SK-N-SH (cell line): ENCODE measurements at regions not wholly inside any gene's neighbourhood (a gene's known extent, or its start where the extent isn't known, plus 50 kb on each side); places are given as distances from the start of the nearest gene placed in this dataset.

Experiments used
- CTCF ChIA-PET: fragments of 300-600, 350-600 bp; formaldehyde crosslinking; extraction: SDS; loops from one replicate; lab custom pipeline; 2021; lab: Yijun Ruan, JAX
- POLR2A ChIA-PET: fragments of 350-600 bp; sonication (Branson Sonifier 250); formaldehyde crosslinking; extraction: SDS; loops from one replicate; lab custom pipeline; 2020; ENCODE audit warnings: antibody characterized with exemption, inconsistent platforms; lab: Yijun Ruan, JAX
- DNase-seq: peaks from one replicate; pipeline ENCODE4 v3.0.0; 2012
- H2AFZ ChIP-seq: fragments of 200-600 bp; sonication (generic); 2 replicates; pipeline ENCODE4 v1.8.1; 2016; ENCODE audit warnings: antibody characterized with exemption, mild to moderate bottlenecking, low read depth
- H3F3A ChIP-seq: fragments of 200-600 bp; sonication (generic); replicated peaks from 2 replicates; pipeline ENCODE3; 2016; ENCODE audit warnings: antibody characterized with exemption, mild to moderate bottlenecking; ENCODE audit not compliant: insufficient read depth
- H3K27ac ChIP-seq, 2 experiments: fragments of 200-500 bp in 1 of 2; fragments of 200-600 bp in 1 of 2; sonication (Bioruptor generic) in 1 of 2; sonication (generic), shearing (Covaris generic) in 1 of 2; 2 replicates each; pipeline versions ENCODE4 v1.5.1 to v1.6.1; 2014 to 2016; ENCODE audit warnings: low read depth in 2 of 2, inconsistent platforms in 1 of 2, low read length in 1 of 2, mild to moderate bottlenecking in 1 of 2, mixed read lengths in 1 of 2
- H3K27me3 ChIP-seq: fragments of 200-600 bp; sonication (generic), shearing (Covaris generic); 2 replicates; pipeline ENCODE4 v1.6.1; 2016; ENCODE audit warnings: mixed run types; ENCODE audit not compliant: insufficient read depth
- H3K36me3 ChIP-seq, 2 experiments: fragments of 200-500 bp in 1 of 2; fragments of 200-600 bp in 1 of 2; sonication (Bioruptor generic) in 1 of 2; sonication (generic) in 1 of 2; replicated peaks in 1 of 2; 2 replicates each; pipeline versions ENCODE3 to v1.5.1; 2014 to 2016; ENCODE audit warnings: low read length in 1 of 2, mild to moderate bottlenecking in 1 of 2; ENCODE audit not compliant: insufficient read depth in 2 of 2, control insufficient read depth in 1 of 2
- H3K4me1 ChIP-seq, 2 experiments: fragments of 200-500 bp in 1 of 2; fragments of 200-600 bp in 1 of 2; sonication (Bioruptor generic) in 1 of 2; sonication (generic), shearing (Covaris generic) in 1 of 2; 2 replicates each; pipeline versions ENCODE4 v1.5.1 to v1.6.1; 2014 to 2016; ENCODE audit warnings: low read depth in 1 of 2, low read length in 1 of 2, mixed run types in 1 of 2; ENCODE audit not compliant: insufficient read depth in 2 of 2, control insufficient read depth in 1 of 2
- H3K4me2 ChIP-seq: fragments of 200-600 bp; sonication (generic), shearing (Covaris generic); 2 replicates; pipeline ENCODE4 v1.6.1; 2017; ENCODE audit warnings: mixed run types
- H3K4me3 ChIP-seq, 2 experiments: fragments of 200-500 bp in 1 of 2; fragments of 200-600 bp in 1 of 2; sonication (Bioruptor generic) in 1 of 2; sonication (generic), shearing (Covaris generic) in 1 of 2; 2 replicates each; pipeline versions ENCODE4 v1.5.1 to v1.8.1; 2014 to 2016; ENCODE audit warnings: low read depth in 2 of 2, inconsistent platforms in 1 of 2, low read length in 1 of 2, mild to moderate bottlenecking in 1 of 2, mixed read lengths in 1 of 2, moderate library complexity in 1 of 2
- H3K79me2 ChIP-seq: fragments of 200-600 bp; sonication (generic); 2 replicates; pipeline ENCODE4 v1.8.1; 2017; ENCODE audit warnings: mild to moderate bottlenecking; ENCODE audit not compliant: insufficient read depth
- H3K9ac ChIP-seq: fragments of 200-600 bp; sonication (generic); 2 replicates; pipeline ENCODE4 v1.6.1; 2017; ENCODE audit warnings: mixed run types
- H3K9me2 ChIP-seq: fragments of 200-600 bp; sonication (generic); 2 replicates; pipeline ENCODE4 v1.6.1; 2017; ENCODE audit warnings: mixed run types
- H3K9me3 ChIP-seq: fragments of 200-600 bp; sonication (generic); 2 replicates; pipeline ENCODE4 v1.6.1; 2017; ENCODE audit warnings: mixed run types, mild to moderate bottlenecking, moderate library complexity
- H4K20me1 ChIP-seq: fragments of 200-600 bp; sonication (generic); 2 replicates; pipeline ENCODE4 v1.6.1; 2017; ENCODE audit warnings: mild to moderate bottlenecking, mixed run types; ENCODE audit not compliant: insufficient read depth
- FOSL2 ChIP-seq: IDR thresholded peaks from 2 replicates; pipeline ENCODE4 v1.4.0; 2012; ENCODE audit warnings: low read depth, mild to moderate bottlenecking, moderate library complexity, borderline replicate concordance
- GABPA ChIP-seq: IDR thresholded peaks from 2 replicates; pipeline ENCODE4 v1.4.0; 2012; ENCODE audit warnings: low read depth, mild to moderate bottlenecking
- IRF3 ChIP-seq: fragments of 150-350 bp; IDR thresholded peaks from 2 replicates; pipeline ENCODE4 v1.6.1; 2016; ENCODE audit warnings: mild to moderate bottlenecking, low read depth, low read length
- JUND ChIP-seq: IDR thresholded peaks from 2 replicates; pipeline ENCODE4 v1.4.0; 2012
- MXI1 ChIP-seq: IDR thresholded peaks from 2 replicates; pipeline ENCODE4 v1.6.1; 2012; ENCODE audit warnings: mild to moderate bottlenecking, low read depth, low read length, improper control_type of control experiment
- PBX3 ChIP-seq: IDR thresholded peaks from 2 replicates; pipeline ENCODE4; 2012
- RAD21 ChIP-seq: IDR thresholded peaks from 2 replicates; pipeline ENCODE4 v1.6.1; 2012; ENCODE audit warnings: mild to moderate bottlenecking, low read length
- REST ChIP-seq: IDR thresholded peaks from 2 replicates; pipeline ENCODE4 v1.6.1; 2012; ENCODE audit warnings: mild to moderate bottlenecking, low read depth, low read length, moderate library complexity
- RFX5 ChIP-seq: IDR thresholded peaks from 2 replicates; pipeline ENCODE4 v1.6.1; 2012; ENCODE audit warnings: mild to moderate bottlenecking, improper control_type of control experiment, low read length
- TCF12 ChIP-seq: IDR thresholded peaks from 2 replicates; pipeline ENCODE4 v1.4.0; 2012

GRCh38 chr6:139990026-139990686 lies 615.7 kb upstream of the CITED2 start (continued):
- no peak for TF ChIP-seq REST
- no peak for TF ChIP-seq GABPA

- CTCF ChIA-PET: interaction anchor here (1.0 kb wide), 1 partner anchor 16 kb away, joined by 3 read pairs; no protein-coding TSS in a partner anchor
- peak overlapping the region; percentile 51; the same call in 1 of the 2 replicates for H2AFZ ChIP-seq
- H3K4me2 ChIP-seq: no peak overlapping the region
- H3K9ac ChIP-seq: no peak overlapping the region
- peak overlapping the region in 1 of 2 experiments; percentile 3; a peak in 1 of 4 replicates for H3K27ac ChIP-seq
- H3K27me3 ChIP-seq: no peaks in the 10 kb centered on the region
- no peaks in the 10 kb centered on the region for H3K79me2 ChIP-seq
- peaks cover 0 to 3% of the 10 kb centered on the region in 2 experiments; a peak in 3 of 4 replicates for H3K4me1 ChIP-seq
- POLR2A ChIA-PET: no interaction called here
- H3K4me3 ChIP-seq: no peak overlapping the region
- no peaks in the 10 kb centered on the region for H3K36me3 ChIP-seq
- H3K9me2 ChIP-seq: no peaks in the 10 kb centered on the region
- H4K20me1 ChIP-seq: no peaks in the 10 kb centered on the region
- no peak for DNase-seq
- H3F3A ChIP-seq: no peaks in the 10 kb centered on the region
- TF ChIP-seq TCF12: peak; percentile 68
- peak; percentile 17; the same call in 1 of the 2 replicates for TF ChIP-seq FOSL2
- TF ChIP-seq RAD21: no peak
- TF ChIP-seq RFX5: no peak
- TF ChIP-seq IRF3: no peak
- TF ChIP-seq MXI1: no peak
- TF ChIP-seq JUND: no peak
- TF ChIP-seq PBX3: no peak
- H3K9me3 ChIP-seq: no peaks in the 10 kb centered on the region
These were observed 614.2 kb upstream of the CITED2 start for GRCh38 chr6:139988685-139989084.
